NCI-H524 (cell line): ENCODE measurements at regions not wholly inside any gene's neighbourhood (a gene's known extent, or its start where the extent isn't known, plus 50 kb on each side); places are given as distances from the start of the nearest gene placed in this dataset.
A peak's percentile ranks its signal among the peaks of the same experiment; 100 is the strongest.
"Not testable (repeated sequence)": the region's sequence is repeated elsewhere in the genome, so short reads cannot be mapped to it uniquely, and the experiment has no call there.

Experiments
- DNase-seq, 2 experiments: peaks; one replicate each; lab custom pipeline; 2025; lab: John Stamatoyannopoulos, UW

DNA sequence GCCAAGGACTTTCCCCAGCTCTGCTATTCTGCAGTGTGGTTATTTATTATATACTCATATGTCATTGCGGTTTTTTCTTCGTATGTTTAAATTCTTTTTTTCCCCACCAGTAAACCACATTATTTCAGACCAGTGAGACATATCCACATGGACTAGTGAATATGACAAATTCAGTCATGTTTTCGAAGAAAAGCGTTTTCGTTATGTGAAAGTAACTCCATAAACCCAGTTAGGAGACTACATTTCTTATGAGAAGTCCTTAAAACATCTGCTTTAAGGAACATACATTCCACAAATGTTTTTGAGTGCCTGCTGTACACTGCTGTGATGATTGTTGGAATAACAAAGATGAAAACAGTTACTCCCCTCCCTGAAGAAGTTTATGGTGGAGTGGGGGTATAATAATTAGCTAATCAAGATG is 591.8 kb upstream of the CLINT1 start:
- DNase-seq = no peak

DNA sequence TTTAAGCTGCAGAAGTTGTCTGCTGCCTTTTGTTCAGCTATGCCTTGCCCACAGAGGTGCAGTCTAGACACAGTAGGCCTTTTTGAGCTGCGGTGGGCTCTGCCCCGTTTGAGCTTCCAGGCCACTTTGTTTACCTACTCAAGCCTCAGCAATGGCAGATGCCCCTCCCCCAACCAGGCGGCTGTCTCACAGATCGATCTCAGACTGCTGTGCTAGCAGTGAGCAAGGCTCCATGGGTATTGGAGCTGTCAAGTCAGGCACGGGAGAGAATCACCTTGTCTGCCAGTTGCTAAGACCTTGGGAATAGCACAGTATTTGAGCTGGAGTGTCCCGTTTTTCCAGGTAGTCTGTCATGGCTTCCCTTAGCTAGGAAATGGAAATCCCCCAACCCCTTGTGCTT is 587.8 kb upstream of the CLINT1 start:
- DNase-seq = not testable (repeated sequence)

DNA sequence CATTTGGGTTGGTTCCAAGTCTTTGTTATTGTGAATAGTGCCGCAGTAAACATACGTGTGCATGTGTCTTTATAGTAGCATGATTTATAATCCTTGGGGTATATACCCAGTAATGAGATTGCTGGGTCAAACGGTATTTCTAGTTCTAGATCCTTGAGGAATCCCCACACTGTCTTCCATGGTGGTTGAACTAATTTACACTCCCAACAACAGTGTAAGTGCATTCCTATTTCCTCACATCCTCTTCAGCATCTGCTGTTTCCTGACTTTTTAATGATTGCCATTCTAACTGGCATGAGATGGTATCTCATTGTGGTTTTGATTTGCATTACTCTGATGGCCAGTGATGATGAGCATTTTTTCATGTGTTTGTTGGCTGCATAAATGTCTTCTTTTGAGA is 580.3 kb upstream of the CLINT1 start:
- not testable (repeated sequence) for DNase-seq

GRCh38 chr5:158436271-158437065 is 577.5 kb upstream of the CLINT1 start:
- DNase-seq = no peak

GRCh38 chr5:158435161-158435616 is 576.2 kb upstream of the CLINT1 start:
- no peak for DNase-seq

DNA sequence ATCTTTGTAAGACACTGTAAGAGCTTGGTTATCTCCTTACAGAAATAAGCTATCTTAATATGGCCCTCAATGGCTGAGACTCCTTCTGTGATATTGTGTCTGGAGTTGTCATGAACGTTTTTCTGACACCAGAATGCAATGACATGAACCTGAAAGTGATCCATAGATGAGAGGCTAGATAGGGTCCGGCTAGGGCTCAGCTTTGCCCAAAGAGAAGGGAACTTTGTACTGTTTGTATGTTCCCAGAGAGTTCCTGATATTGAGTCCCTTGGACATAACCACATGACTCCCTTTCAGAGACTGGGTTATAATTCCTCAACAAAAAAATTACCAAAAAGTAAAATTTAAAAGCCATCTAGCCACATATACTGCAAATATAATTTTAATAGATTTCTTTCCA is 575.8 kb upstream of the CLINT1 start:
- DNase-seq = no peak

GRCh38 chr5:158433634-158434033 is 574.7 kb upstream of the CLINT1 start:
- no peak for DNase-seq

GRCh38 chr5:158431369-158432029 is 572.6 kb upstream of the CLINT1 start:
- DNase-seq = peak; percentile 11 to 49

- DNase-seq = no peak
Measured at GRCh38 chr5:158430798-158431167, 571.8 kb upstream of the CLINT1 start.

DNA sequence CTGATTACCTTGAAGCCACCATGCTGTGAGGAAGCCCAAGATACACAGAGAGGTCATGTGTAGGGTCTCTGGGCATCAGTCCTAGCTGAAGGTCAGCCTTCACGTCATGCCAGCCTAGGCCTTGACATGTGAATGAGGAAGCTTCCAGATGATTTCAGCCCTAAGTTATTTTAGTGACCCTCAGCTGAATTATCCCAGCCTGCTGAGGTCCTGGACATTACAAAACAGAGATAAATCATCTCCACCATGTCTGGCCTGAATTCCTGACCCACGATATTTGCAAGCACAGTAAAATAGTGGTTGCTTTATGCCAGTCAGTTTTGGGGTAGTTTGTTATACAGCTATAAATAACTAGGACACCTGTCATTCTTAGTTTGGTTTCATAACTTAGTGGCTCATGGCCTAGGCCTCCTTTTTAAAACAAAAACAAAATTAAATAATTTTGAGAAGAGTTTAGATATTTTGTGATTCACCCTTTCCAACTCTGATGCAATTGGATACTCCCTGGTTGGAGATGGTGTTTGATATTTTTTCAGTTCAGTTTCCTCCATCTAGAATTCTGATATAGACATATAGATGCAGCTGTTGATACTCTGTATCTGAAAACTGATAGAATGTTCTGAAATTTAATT is 571.3 kb upstream of the CLINT1 start:
- DNase-seq = no peak

DNA sequence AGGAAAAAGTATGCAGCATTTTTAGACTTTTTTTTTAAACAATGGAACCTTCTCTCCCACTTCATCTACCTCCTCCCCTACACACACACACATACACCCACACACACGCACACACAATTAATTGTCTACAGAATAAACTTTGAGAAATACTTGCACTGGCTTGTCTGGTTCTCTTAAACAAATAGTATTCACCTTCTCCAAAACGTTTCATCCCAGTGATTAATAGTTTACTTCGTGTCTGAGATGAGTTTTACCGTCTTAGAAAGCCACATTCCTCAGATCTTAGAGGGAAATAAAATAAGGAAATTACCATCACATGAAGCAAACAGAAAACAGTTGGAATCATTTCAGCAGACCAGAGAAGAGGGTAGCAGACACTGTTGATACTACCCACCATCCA is 570.6 kb upstream of the CLINT1 start:
- DNase-seq = no peak

GRCh38 chr5:158423623-158424200 is 564.8 kb upstream of the CLINT1 start:
- no peak for DNase-seq

GRCh38 chr5:158422653-158423515 is 563.9 kb upstream of the CLINT1 start:
- no peak for DNase-seq

GRCh38 chr5:158421319-158421718 is 562.4 kb upstream of the CLINT1 start:
- DNase-seq = no peak

GRCh38 chr5:158419186-158419585 is 560.2 kb upstream of the CLINT1 start:
- DNase-seq = no peak

- no peak for DNase-seq
Measured at GRCh38 chr5:158414780-158415179, 555.8 kb upstream of the CLINT1 start.

DNA sequence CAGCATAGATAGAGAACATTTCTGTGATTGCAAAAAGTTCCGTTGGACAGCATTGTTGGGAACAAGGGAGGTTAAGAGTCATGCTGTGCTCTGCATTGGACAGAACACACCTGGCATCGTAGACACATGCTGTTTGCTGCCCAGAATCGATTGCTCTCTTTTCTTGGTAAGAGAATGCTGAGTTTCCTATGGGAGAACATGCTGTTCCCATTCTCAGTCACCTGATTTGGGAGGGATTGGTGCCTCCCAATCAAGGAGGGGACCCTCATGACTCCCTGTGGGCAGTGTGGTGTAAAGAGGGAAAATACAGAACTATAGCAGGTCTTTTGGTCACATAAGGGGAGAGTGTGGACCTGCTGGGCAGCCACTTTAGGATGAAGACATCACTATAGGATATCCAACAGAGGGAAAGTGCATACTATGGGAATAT is 555.4 kb upstream of the CLINT1 start:
- no peak for DNase-seq

DNA sequence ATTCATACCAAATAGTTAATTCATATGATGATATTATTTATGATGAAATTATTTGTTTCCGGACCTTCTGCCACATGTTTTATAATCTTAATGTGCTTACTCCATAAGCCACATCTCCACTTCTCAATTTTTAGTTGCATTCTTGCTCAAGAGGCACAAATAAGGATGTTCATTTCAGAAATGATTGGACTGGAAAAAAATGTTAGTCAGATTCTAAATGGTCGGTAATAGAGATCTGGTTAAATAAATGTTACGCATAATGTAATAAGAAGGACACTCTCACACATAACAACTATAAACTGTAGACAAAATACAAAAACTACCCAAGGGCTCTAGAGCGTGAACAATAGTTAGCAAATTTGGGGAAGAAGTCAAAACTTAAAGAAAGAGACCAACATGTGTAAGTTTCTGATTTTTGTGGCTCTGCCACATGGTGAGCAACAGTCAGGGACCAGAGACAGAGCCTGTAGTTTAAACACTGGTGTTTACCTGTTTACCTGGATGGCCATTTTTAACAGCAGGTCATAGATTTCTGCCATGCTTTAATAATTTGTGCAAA is 554.3 kb upstream of the CLINT1 start:
- DNase-seq = no peak

DNA sequence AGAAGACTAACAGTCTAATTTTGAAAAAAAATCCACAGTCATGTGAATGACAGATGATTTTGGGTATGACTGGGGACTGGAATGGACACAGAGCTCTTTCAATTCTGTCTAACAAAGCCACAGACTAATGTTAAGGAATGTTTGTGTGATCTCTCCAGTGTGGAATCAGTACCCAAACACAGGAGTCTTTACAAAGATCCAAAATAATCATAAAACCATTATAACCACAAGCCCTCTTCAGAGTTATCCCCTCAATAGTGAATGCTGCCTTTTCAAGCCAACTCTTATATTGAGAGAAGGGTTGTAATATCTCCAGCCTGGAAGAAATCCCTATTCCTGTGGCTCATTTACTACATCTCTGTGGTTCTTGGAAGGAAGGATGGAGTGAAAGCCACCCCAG is 552.0 kb upstream of the CLINT1 start:
- DNase-seq = no peak

DNA sequence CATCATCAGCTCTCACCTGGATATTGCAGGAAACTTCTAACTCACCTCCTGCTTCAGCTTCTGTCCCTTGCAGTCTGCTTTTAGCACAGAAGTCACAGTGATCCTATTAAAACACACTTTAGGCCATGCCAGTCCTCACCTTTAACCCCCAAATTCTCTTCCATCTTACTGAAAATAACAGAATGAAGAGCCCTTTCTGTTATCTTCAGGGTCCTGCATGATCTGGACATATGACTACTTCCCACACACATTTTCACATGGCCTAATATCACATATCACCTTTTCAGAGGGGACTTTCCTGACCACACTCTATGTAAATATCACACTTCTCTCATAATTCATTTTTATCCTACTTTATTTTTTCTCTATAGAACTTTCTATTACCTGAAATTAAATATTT is 550.6 kb upstream of the CLINT1 start:
- no peak for DNase-seq

DNA sequence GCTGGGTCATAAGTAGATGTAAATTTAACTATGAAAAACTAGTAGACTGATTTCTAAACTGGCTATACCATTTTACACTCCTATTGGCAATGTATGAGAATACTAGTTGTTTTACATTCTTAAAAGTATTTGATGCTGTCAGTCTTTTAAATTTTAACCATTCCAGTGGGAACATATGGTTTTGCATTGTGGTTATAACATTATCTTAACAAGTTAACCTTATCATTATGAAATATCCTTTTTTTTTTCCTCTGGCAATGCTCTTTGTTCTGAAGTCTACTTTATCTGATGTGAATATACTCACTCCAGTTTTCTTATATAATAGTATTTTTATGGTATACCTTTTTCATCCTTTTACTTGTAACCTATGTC is 548.9 kb upstream of the CLINT1 start:
- no peak for DNase-seq
